SK-N-SH (cell line): ENCODE measurements at regions not wholly inside any gene's neighbourhood (a gene's known extent, or its start where the extent isn't known, plus 50 kb on each side); places are given as distances from the start of the nearest gene placed in this dataset.

Experiments
- CTCF ChIA-PET: fragments of 300-600, 350-600 bp; formaldehyde crosslinking; extraction: SDS; loops from one replicate; lab custom pipeline; 2021; lab: Yijun Ruan, JAX
- POLR2A ChIA-PET: fragments of 350-600 bp; sonication (Branson Sonifier 250); formaldehyde crosslinking; extraction: SDS; loops from one replicate; lab custom pipeline; 2020; ENCODE audit warnings: antibody characterized with exemption, inconsistent platforms; lab: Yijun Ruan, JAX
- DNase-seq: peaks from one replicate; pipeline ENCODE4 v3.0.0; 2012
- H2AFZ ChIP-seq: fragments of 200-600 bp; sonication (generic); 2 replicates; pipeline ENCODE4 v1.8.1; 2016; ENCODE audit warnings: antibody characterized with exemption, mild to moderate bottlenecking, low read depth
- H3F3A ChIP-seq: fragments of 200-600 bp; sonication (generic); replicated peaks from 2 replicates; pipeline ENCODE3; 2016; ENCODE audit warnings: antibody characterized with exemption, mild to moderate bottlenecking; ENCODE audit not compliant: insufficient read depth
- H3K27ac ChIP-seq, 2 experiments: fragments of 200-500 bp in 1 of 2; fragments of 200-600 bp in 1 of 2; sonication (Bioruptor generic) in 1 of 2; sonication (generic), shearing (Covaris generic) in 1 of 2; 2 replicates each; pipeline versions ENCODE4 v1.5.1 to v1.6.1; 2014 to 2016; ENCODE audit warnings: low read depth in 2 of 2, inconsistent platforms in 1 of 2, low read length in 1 of 2, mild to moderate bottlenecking in 1 of 2, mixed read lengths in 1 of 2
- H3K27me3 ChIP-seq: fragments of 200-600 bp; sonication (generic), shearing (Covaris generic); 2 replicates; pipeline ENCODE4 v1.6.1; 2016; ENCODE audit warnings: mixed run types; ENCODE audit not compliant: insufficient read depth
- H3K36me3 ChIP-seq, 2 experiments: fragments of 200-500 bp in 1 of 2; fragments of 200-600 bp in 1 of 2; sonication (Bioruptor generic) in 1 of 2; sonication (generic) in 1 of 2; replicated peaks in 1 of 2; 2 replicates each; pipeline versions ENCODE3 to v1.5.1; 2014 to 2016; ENCODE audit warnings: low read length in 1 of 2, mild to moderate bottlenecking in 1 of 2; ENCODE audit not compliant: insufficient read depth in 2 of 2, control insufficient read depth in 1 of 2
- H3K4me1 ChIP-seq, 2 experiments: fragments of 200-500 bp in 1 of 2; fragments of 200-600 bp in 1 of 2; sonication (Bioruptor generic) in 1 of 2; sonication (generic), shearing (Covaris generic) in 1 of 2; 2 replicates each; pipeline versions ENCODE4 v1.5.1 to v1.6.1; 2014 to 2016; ENCODE audit warnings: low read depth in 1 of 2, low read length in 1 of 2, mixed run types in 1 of 2; ENCODE audit not compliant: insufficient read depth in 2 of 2, control insufficient read depth in 1 of 2
- H3K4me2 ChIP-seq: fragments of 200-600 bp; sonication (generic), shearing (Covaris generic); 2 replicates; pipeline ENCODE4 v1.6.1; 2017; ENCODE audit warnings: mixed run types
- H3K4me3 ChIP-seq, 2 experiments: fragments of 200-500 bp in 1 of 2; fragments of 200-600 bp in 1 of 2; sonication (Bioruptor generic) in 1 of 2; sonication (generic), shearing (Covaris generic) in 1 of 2; 2 replicates each; pipeline versions ENCODE4 v1.5.1 to v1.8.1; 2014 to 2016; ENCODE audit warnings: low read depth in 2 of 2, inconsistent platforms in 1 of 2, low read length in 1 of 2, mild to moderate bottlenecking in 1 of 2, mixed read lengths in 1 of 2, moderate library complexity in 1 of 2
- H3K79me2 ChIP-seq: fragments of 200-600 bp; sonication (generic); 2 replicates; pipeline ENCODE4 v1.8.1; 2017; ENCODE audit warnings: mild to moderate bottlenecking; ENCODE audit not compliant: insufficient read depth
- H3K9ac ChIP-seq: fragments of 200-600 bp; sonication (generic); 2 replicates; pipeline ENCODE4 v1.6.1; 2017; ENCODE audit warnings: mixed run types
- H3K9me2 ChIP-seq: fragments of 200-600 bp; sonication (generic); 2 replicates; pipeline ENCODE4 v1.6.1; 2017; ENCODE audit warnings: mixed run types
- H3K9me3 ChIP-seq: fragments of 200-600 bp; sonication (generic); 2 replicates; pipeline ENCODE4 v1.6.1; 2017; ENCODE audit warnings: mixed run types, mild to moderate bottlenecking, moderate library complexity
- H4K20me1 ChIP-seq: fragments of 200-600 bp; sonication (generic); 2 replicates; pipeline ENCODE4 v1.6.1; 2017; ENCODE audit warnings: mild to moderate bottlenecking, mixed run types; ENCODE audit not compliant: insufficient read depth
- CHD2 ChIP-seq: fragments of 150-350 bp; IDR thresholded peaks from 2 replicates; pipeline ENCODE4 v1.6.1; 2018; ENCODE audit warnings: low read length; ENCODE audit not compliant: partially characterized antibody
- CTCF ChIP-seq: fragments of 200-600 bp; sonication (generic); IDR thresholded peaks from 2 replicates; pipeline ENCODE4 v1.6.1; 2017; ENCODE audit warnings: antibody characterized with exemption, mild to moderate bottlenecking, moderate library complexity
- ELF1 ChIP-seq: IDR thresholded peaks from 2 replicates; pipeline ENCODE4 v1.4.0; 2012
- EZH2phosphoT487 ChIP-seq: fragments of 200-600 bp; sonication (generic); IDR thresholded peaks from 2 replicates; pipeline ENCODE4 v1.6.1; 2017; ENCODE audit warnings: low read depth, mixed run types, mild to moderate bottlenecking, antibody characterized with exemption, moderate library complexity, borderline replicate concordance
- FOXJ3 ChIP-seq: sonication (generic); formaldehyde crosslinking; IDR thresholded peaks from 2 replicates; pipeline ENCODE4 v1.5.1; 2020; ENCODE audit warnings: mild to moderate bottlenecking, missing genetic modification reagents
- FOXM1 ChIP-seq: IDR thresholded peaks from 2 replicates; pipeline ENCODE4 v1.4.0; 2012; ENCODE audit warnings: low read depth, mild to moderate bottlenecking
- GATA2 ChIP-seq: sonication (generic); formaldehyde crosslinking; IDR thresholded peaks from 2 replicates; pipeline ENCODE4 v1.5.0; 2020; ENCODE audit warnings: mild to moderate bottlenecking, missing genetic modification reagents
- PBX3 ChIP-seq: IDR thresholded peaks from 2 replicates; pipeline ENCODE4; 2012
- RFX5 ChIP-seq: IDR thresholded peaks from 2 replicates; pipeline ENCODE4 v1.6.1; 2012; ENCODE audit warnings: mild to moderate bottlenecking, improper control_type of control experiment, low read length
- SMC3 ChIP-seq: IDR thresholded peaks from 2 replicates; pipeline ENCODE4 v1.6.1; 2012; ENCODE audit warnings: low read depth, low read length, improper control_type of control experiment
- TAF1 ChIP-seq: IDR thresholded peaks from 2 replicates; pipeline ENCODE4 v1.6.1; 2012; ENCODE audit warnings: low read depth, mild to moderate bottlenecking, low read length, moderate library complexity, borderline replicate concordance
- TCF12 ChIP-seq: IDR thresholded peaks from 2 replicates; pipeline ENCODE4 v1.4.0; 2012
- TEAD4 ChIP-seq: IDR thresholded peaks from 2 replicates; pipeline ENCODE4 v1.4.0; 2012; ENCODE audit warnings: mild to moderate bottlenecking, borderline replicate concordance; ENCODE audit not compliant: insufficient read depth
- USF1 ChIP-seq: IDR thresholded peaks from 2 replicates; pipeline ENCODE4 v1.4.0; 2012; ENCODE audit warnings: low read depth, borderline replicate concordance
- USF2 ChIP-seq: fragments of 150-350 bp; IDR thresholded peaks from 2 replicates; pipeline ENCODE4 v1.6.1; 2017; ENCODE audit warnings: antibody characterized with exemption, low read length, low read depth, borderline replicate concordance
- YY1 ChIP-seq: IDR thresholded peaks from 2 replicates; pipeline ENCODE4 v1.4.0; 2012; ENCODE audit warnings: low read depth, mild to moderate bottlenecking
- WGBS: methylation state at CpG from one replicate; pipeline ENCODE4 v1.1.6; 2017; ENCODE audit warnings: low lambda C conversion rate; 5-methylcytosine and 5-hydroxymethylcytosine counted together

- 72% methylated on average over 3 of the region's 3 CpGs for WGBS
- H2AFZ ChIP-seq: no peak overlapping the region; the same call in none of the 2 replicates
- H3K79me2 ChIP-seq: no peaks in the 10 kb centered on the region
- no peaks in the 10 kb centered on the region for H3K9me3 ChIP-seq
- ChIA-PET CTCF (interaction anchor here (1.3 kb wide), 1 partner anchor 324 kb away, joined by 3 read pairs; no protein-coding TSS in a partner anchor), POLR2A (no interaction called here)
- H3K4me3 ChIP-seq: no peak overlapping the region
- TF ChIP-seq CTCF (no peak), FOXM1 (no peak), FOXJ3 (no peak), SMC3 (no peak), USF1 (no peak), ELF1 (no peak), TAF1 (no peak), GATA2 (CRISPR knock-in tag) (no peak), YY1 (no peak), CHD2 (no peak), TEAD4 (no peak), PBX3 (no peak), RFX5 (no peak)
- H3K9me2 ChIP-seq: no peaks in the 10 kb centered on the region
- no peak for DNase-seq
- no peaks in the 10 kb centered on the region for H4K20me1 ChIP-seq
- H3K9ac ChIP-seq: no peak overlapping the region
- H3F3A ChIP-seq: no peaks in the 10 kb centered on the region
- H3K27ac ChIP-seq: no peak overlapping the region
- H3K36me3 ChIP-seq: no peaks in the 10 kb centered on the region
- no peaks in the 10 kb centered on the region for H3K27me3 ChIP-seq
- H3K4me1 ChIP-seq: peaks cover 0 to 7% of the 10 kb centered on the region in 2 experiments; a peak in 3 of 4 replicates
- H3K4me2 ChIP-seq: no peak overlapping the region
Observed at GRCh38 chr21:28421716-28422524, 570.8 kb downstream of the LTN1 start.

GRCh38 chr21:28419811-28420210 lies 572.9 kb downstream of the LTN1 start:
- no peak overlapping the region for H3K27ac ChIP-seq
- H3K79me2 ChIP-seq: no peaks in the 10 kb centered on the region
- no peaks in the 10 kb centered on the region for H3K27me3 ChIP-seq
- no peak overlapping the region for H3K4me3 ChIP-seq
- ChIA-PET POLR2A (no interaction called here), CTCF (interaction anchor here (0.9 kb wide), 1 partner anchor 36 kb away, joined by 3 read pairs; no protein-coding TSS in a partner anchor)
- no peak overlapping the region for H2AFZ ChIP-seq
- 87% methylated on average over 2 of the region's 2 CpGs for WGBS
- no peak for TF ChIP-seq SMC3
- no peak for TF ChIP-seq RFX5
- TF ChIP-seq ELF1: no peak
- no peak for TF ChIP-seq USF2
- no peak for TF ChIP-seq TCF12
- TF ChIP-seq CHD2: no peak
- no peak for TF ChIP-seq EZH2phosphoT487
- TF ChIP-seq TAF1: no peak
- no peaks in the 10 kb centered on the region for H4K20me1 ChIP-seq
- H3K36me3 ChIP-seq: no peaks in the 10 kb centered on the region
- H3K9me3 ChIP-seq: no peaks in the 10 kb centered on the region
- DNase-seq: no peak
- H3F3A ChIP-seq: no peaks in the 10 kb centered on the region
- H3K9ac ChIP-seq: no peak overlapping the region
- H3K9me2 ChIP-seq: no peaks in the 10 kb centered on the region
- H3K4me2 ChIP-seq: no peak overlapping the region
- no peaks in the 10 kb centered on the region; a peak in 1 of 4 replicates for H3K4me1 ChIP-seq
